T-helper 17 cell (primary cell): ENCODE measurements at regions not wholly inside any gene's neighbourhood (a gene's known extent, or its start where the extent isn't known, plus 50 kb on each side); places are given as distances from the start of the nearest gene placed in this dataset.

Experiments
- ATAC-seq: fragments of 150-1000 bp; cut with Tn5 transposase; 2 replicates; pipeline ENCODE4 v1.10.0; 2021; ENCODE audit warnings: mild to moderate bottlenecking, moderate library complexity
- DNase-seq, 3 donors: peaks; one replicate each; pipeline versions ENCODE4 v3.0.0 to v3.0.0-alpha.2; 2020 to 2021
- H3K9me3 ChIP-seq: one replicate; pipeline ENCODE4 v1.7.0; 2013; ENCODE audit warnings: low read length, mild to moderate bottlenecking; ENCODE audit not compliant: control insufficient read depth, poor library complexity, severe bottlenecking
- H3K27ac Mint-ChIP-seq: one replicate; pipeline ENCODE4 v1.8.0; 2022; ENCODE audit warnings: mild to moderate bottlenecking, moderate library complexity, mixed read lengths
- H3K27me3 Mint-ChIP-seq: one replicate; pipeline ENCODE4 v1.8.0; 2022; ENCODE audit warnings: mixed read lengths
- H3K36me3 Mint-ChIP-seq: one replicate; pipeline ENCODE4 v1.8.0; 2022; ENCODE audit warnings: low read depth, mixed read lengths
- H3K4me1 Mint-ChIP-seq: one replicate; pipeline ENCODE4 v1.8.0; 2022; ENCODE audit warnings: mild to moderate bottlenecking, mixed read lengths
- H3K4me3 Mint-ChIP-seq: one replicate; pipeline ENCODE4 v1.8.0; 2022; ENCODE audit warnings: mild to moderate bottlenecking, moderate library complexity, mixed read lengths

DNA sequence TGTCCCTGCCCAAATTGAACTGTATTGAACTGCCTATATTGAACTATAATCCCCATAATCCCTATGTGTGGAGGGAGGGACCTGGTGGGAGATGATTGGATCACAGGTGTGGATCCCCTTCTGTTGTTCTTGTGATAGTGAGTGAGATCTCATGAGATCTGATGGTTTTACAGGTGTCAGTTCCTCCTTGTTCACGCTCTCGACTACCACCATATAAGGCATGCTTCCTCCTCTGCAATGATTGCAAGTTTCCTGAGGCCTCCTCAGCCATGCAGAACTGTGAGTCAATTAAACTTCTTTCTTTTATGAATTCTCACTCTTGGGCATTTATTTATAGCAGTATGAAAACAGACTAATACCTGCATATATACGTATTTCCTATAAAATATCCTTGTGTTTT is 206.5 kb upstream of the PDGFD start:
- H3K9me3 ChIP-seq: no peaks in the 10 kb centered on the region
- Mint-ChIP-seq H3K36me3 (no peaks in the 10 kb centered on the region), H3K27me3 (peaks cover 12% of the 10 kb centered on the region), H3K4me3 (no peak overlapping the region), H3K27ac (no peak overlapping the region), H3K4me1 (no peaks in the 10 kb centered on the region)
- ATAC-seq (no peak), DNase-seq (no peak)

DNA sequence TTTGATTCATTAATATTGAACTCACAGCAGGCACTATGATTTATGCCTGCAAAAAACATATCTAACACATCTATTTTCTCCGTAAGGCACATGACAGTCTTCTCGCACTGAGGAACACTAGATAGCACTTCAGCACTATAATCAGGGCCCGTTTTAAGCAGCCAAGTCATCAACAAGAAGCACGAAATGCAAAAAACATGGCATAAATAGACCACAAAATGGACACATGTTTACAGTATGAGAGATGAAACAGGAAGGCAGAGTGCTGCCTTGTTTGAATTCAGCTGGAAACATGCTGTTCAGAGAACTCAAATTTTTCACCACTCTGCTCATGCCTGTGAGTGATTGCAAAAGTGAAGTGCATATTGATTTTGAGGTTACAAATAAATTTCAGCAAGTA is 205.8 kb upstream of the PDGFD start:
- no peak overlapping the region for H3K4me3 Mint-ChIP-seq

DNA sequence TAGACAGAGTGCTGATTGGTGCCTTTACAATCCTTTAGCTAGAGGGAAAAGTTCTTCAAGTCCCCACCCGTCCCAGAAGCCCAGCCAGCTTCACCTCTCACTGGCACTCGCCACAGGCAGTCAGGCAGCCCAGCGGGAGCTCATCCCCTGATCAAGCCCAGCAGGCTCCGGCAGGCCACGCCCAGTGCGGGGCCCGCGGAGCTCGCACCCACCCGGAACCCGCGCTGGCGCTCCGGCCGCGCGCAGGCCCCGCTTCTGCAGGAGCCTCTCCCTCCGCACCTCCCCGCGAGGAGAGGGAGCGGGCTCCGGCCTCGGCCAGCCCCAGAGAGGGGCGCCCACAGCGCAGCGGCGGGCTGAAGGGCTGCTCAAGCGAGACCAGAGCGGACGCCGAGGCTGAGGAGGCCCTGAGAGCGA is 202.4 kb upstream of the PDGFD start:
- no peak overlapping the region for H3K4me3 Mint-ChIP-seq
- H3K27me3 Mint-ChIP-seq: peaks cover 16% of the 10 kb centered on the region
- no peaks in the 10 kb centered on the region for H3K36me3 Mint-ChIP-seq
- no peaks in the 10 kb centered on the region for H3K9me3 ChIP-seq
- no peak overlapping the region for H3K27ac Mint-ChIP-seq
- peak in 1 of 3 donors; percentile 8 for DNase-seq
- H3K4me1 Mint-ChIP-seq: no peaks in the 10 kb centered on the region
- ATAC-seq: no peak

More for the DNA sequence above, 205.8 kb upstream of the PDGFD start:
- H3K27me3 Mint-ChIP-seq: peaks cover 17% of the 10 kb centered on the region
- H3K36me3 Mint-ChIP-seq: no peaks in the 10 kb centered on the region
- DNase-seq (no peak), ATAC-seq (no peak)
- no peaks in the 10 kb centered on the region for H3K4me1 Mint-ChIP-seq
- no peaks in the 10 kb centered on the region for H3K9me3 ChIP-seq
- H3K27ac Mint-ChIP-seq: no peak overlapping the region

DNA sequence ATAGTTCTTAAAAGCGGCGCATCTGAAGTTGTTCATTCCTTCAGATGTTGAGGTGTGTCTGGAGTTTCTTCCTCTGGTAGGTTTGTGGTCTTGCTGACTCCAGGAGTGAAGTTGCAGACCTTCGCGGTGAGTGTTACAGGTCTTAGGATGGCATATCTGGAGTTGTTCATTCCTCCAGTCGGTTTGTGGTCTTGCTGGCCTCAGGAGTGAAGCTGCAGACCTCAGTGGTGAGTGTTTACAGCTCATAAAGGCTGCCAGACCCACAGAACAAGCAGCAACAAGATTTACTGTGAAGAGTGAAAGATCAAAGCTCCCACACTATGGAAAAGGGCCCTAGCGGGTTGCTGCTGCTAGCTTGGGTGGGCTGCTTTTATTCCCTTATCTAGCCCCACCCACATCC is 201.7 kb upstream of the PDGFD start:
- Mint-ChIP-seq H3K36me3 (no peaks in the 10 kb centered on the region), H3K27me3 (peaks cover 10% of the 10 kb centered on the region), H3K4me1 (no peaks in the 10 kb centered on the region), H3K27ac (no peak overlapping the region), H3K4me3 (no peak overlapping the region)
- H3K9me3 ChIP-seq: no peaks in the 10 kb centered on the region
- DNase-seq (no peak), ATAC-seq (no peak)

DNA sequence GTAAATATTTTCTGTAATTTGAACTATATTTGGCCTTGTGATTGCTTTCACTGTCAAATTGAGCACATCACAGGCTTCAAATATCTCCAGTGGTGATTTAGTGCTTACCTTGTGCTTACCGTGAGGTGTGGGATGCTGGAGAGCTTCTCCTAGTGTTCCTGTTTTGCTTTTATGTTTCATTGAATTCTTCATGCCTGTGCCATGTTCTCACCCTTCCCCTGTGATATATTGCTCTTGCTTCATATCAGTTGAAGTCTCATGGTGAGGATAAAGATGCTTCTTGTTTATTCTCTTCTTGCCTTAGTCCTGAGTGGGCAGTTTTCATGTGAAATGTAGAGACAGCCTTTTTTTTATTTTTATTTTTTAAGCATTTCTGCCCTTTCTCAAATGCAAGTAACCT is 198.0 kb upstream of the PDGFD start:
- Mint-ChIP-seq H3K36me3 (no peaks in the 10 kb centered on the region), H3K27me3 (peaks cover 6% of the 10 kb centered on the region), H3K27ac (no peak overlapping the region), H3K4me1 (no peaks in the 10 kb centered on the region), H3K4me3 (no peak overlapping the region)
- ATAC-seq: no peak
- DNase-seq: no peak
- H3K9me3 ChIP-seq: no peaks in the 10 kb centered on the region

DNA sequence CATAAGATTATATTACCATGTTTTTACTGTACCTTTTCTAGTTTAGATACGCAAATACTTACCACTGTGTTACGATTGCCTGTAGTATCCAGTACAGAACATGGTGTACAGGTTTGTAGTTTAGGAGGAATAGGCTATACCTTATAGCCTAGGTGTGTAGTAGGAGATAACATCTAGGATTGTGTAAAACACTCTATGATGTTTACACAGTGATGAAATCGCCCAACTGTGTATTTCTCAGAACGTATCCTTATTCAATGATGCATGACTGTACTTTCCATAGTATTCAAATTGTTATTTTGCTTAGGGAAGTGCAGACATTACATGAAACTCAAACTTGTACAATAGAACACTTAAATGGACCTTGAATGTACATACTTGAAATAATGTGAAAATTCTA is 188.1 kb upstream of the PDGFD start:
- Mint-ChIP-seq H3K4me1 (no peaks in the 10 kb centered on the region), H3K36me3 (no peaks in the 10 kb centered on the region), H3K27me3 (no peaks in the 10 kb centered on the region), H3K27ac (no peak overlapping the region), H3K4me3 (no peak overlapping the region)
- no peak for ATAC-seq
- no peak for DNase-seq
- H3K9me3 ChIP-seq: no peaks in the 10 kb centered on the region

DNA sequence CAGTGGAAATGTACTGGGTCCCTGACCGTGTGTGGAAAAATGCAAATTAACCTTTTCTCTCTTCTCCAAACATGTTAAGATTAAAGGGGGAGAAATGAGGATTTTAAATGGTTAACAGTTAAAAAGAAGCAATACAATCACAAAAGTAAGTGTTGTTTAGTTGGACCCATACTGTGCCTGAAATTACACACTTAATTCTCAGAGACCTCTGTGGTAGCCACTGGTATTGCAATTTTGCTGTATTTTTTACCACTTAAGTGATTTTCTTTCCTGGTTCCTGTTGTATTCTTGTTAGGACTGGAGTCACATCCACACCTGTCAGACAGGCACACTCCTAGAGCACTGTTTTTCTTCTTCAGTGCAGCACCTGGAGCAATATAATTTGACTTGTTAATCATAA is 179.6 kb upstream of the PDGFD start:
- ATAC-seq: no peak
- no peak overlapping the region for H3K4me3 Mint-ChIP-seq
- peaks cover 4% of the 10 kb centered on the region for H3K27me3 Mint-ChIP-seq
- DNase-seq: no peak
- no peaks in the 10 kb centered on the region for H3K9me3 ChIP-seq
- H3K36me3 Mint-ChIP-seq: no peaks in the 10 kb centered on the region
- no peak overlapping the region for H3K27ac Mint-ChIP-seq
- no peaks in the 10 kb centered on the region for H3K4me1 Mint-ChIP-seq

DNA sequence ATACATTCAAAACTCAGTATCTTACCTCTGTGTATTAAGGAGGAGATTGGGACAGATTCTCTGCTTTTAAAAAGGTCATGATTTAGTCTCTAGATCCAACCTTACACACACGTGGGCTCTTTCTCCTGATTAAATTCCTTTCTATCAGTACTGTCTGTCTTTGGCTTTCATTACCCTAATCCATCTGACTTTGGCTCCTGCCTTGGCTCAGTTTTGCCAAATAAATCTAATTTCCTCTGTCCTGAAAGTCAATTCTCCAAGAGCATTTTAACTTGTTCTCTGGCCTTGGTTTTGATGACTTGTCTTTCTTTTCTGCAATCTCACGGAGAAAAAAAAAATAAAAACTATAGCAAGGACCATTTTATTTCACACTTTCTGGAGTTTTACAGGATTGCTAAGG is 176.6 kb upstream of the PDGFD start:
- Mint-ChIP-seq H3K27me3 (peaks cover 10% of the 10 kb centered on the region), H3K27ac (no peak overlapping the region), H3K4me1 (no peaks in the 10 kb centered on the region), H3K4me3 (no peak overlapping the region), H3K36me3 (no peaks in the 10 kb centered on the region)
- ATAC-seq: no peak
- DNase-seq: no peak
- no peaks in the 10 kb centered on the region for H3K9me3 ChIP-seq

DNA sequence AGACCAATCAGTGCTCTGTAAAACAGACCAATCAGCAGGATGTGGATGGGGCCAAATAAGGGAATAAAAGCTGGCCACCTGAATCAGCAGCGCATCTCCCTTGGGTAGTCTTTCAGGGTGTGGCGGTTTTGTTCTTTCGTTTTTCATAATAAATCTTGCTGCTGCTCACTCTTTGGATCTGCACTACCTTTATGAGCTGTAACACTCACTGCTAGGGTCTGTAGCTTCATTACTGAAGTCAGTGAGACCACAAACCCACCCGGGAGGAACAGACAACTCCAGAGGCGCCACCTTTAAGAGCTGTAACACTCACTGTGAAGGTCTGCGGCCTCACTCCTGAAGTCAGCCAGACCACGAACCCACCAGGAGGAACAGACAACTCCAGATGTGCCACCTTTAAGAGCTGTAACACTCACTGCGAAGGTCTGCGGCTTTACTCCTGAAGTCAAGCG is 175.5 kb upstream of the PDGFD start:
- no peak for ATAC-seq
- H3K27ac Mint-ChIP-seq: no peak overlapping the region
- no peaks in the 10 kb centered on the region for H3K4me1 Mint-ChIP-seq
- no peak overlapping the region for H3K4me3 Mint-ChIP-seq
- peaks cover 10% of the 10 kb centered on the region for H3K27me3 Mint-ChIP-seq
- no peak for DNase-seq
- H3K36me3 Mint-ChIP-seq: no peaks in the 10 kb centered on the region
- H3K9me3 ChIP-seq: no peaks in the 10 kb centered on the region

DNA sequence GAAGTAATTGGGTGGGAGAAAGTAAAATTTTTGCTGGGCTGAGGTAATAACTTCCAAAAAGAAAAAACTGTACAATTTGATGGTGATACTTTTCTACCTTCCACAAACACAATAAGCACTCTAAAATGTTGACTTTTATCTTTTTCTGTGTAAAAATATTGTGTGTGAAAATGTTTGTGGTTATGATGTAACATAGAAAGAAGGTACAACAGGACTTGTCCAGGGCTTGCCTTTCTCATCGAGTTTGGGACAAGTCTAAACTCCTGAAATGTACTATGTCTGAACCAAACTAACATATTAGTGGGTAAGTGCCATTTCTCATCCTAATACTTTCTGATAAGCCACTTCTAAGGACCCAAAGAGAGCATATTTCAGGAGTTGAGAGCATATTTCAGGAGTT is 174.2 kb upstream of the PDGFD start:
- ATAC-seq: no peak
- Mint-ChIP-seq H3K4me1 (no peaks in the 10 kb centered on the region), H3K27me3 (peaks cover 10% of the 10 kb centered on the region), H3K36me3 (no peaks in the 10 kb centered on the region), H3K27ac (no peak overlapping the region), H3K4me3 (no peak overlapping the region)
- H3K9me3 ChIP-seq: no peaks in the 10 kb centered on the region
- no peak for DNase-seq

DNA sequence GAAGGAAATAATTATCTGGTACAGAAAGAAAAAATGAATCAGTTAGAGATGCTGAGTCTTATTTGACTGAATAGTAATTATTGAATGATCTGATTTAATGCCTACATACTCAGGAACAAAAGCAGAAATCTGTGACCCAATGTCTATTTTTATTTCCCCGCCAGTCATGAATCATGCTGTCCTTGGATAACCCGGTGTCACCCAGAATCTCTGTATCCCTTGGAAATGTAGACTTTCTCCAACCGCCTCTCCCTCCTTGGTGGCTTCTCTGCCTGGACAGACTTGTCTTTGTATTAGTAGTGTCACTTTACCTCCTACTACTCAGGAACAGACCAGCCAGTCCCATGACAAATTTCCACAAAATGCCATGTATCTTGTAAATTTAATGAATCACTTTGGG is 173.3 kb upstream of the PDGFD start:
- peaks cover 10% of the 10 kb centered on the region for H3K27me3 Mint-ChIP-seq
- DNase-seq: no peak
- no peaks in the 10 kb centered on the region for H3K9me3 ChIP-seq
- no peak overlapping the region for H3K4me3 Mint-ChIP-seq
- no peak overlapping the region for H3K27ac Mint-ChIP-seq
- no peaks in the 10 kb centered on the region for H3K4me1 Mint-ChIP-seq
- H3K36me3 Mint-ChIP-seq: no peaks in the 10 kb centered on the region
- ATAC-seq: no peak

DNA sequence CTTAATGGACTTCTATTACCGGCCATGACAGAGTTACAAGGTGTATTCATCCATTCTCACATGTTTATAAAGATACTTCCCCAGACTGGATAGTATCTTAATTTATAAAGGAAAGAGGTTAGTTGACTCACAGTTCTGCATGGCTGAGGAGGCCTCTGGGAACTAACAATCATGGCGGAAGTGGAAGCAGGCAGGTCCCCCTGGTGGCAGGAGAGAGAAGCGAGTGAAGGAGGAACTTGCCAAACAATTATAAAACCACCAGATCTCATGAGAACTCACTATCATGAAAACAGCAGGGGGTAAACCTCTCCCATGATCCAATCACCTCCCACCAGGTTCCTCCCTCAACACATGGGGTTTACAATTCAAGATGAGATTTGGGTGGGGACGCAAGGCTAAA is 170.0 kb upstream of the PDGFD start:
- ATAC-seq (no peak), DNase-seq (no peak)
- no peak overlapping the region for H3K4me3 Mint-ChIP-seq
- no peak overlapping the region for H3K27ac Mint-ChIP-seq
- no peaks in the 10 kb centered on the region for H3K36me3 Mint-ChIP-seq
- peaks cover 5% of the 10 kb centered on the region for H3K27me3 Mint-ChIP-seq
- no peaks in the 10 kb centered on the region for H3K9me3 ChIP-seq
- H3K4me1 Mint-ChIP-seq: no peaks in the 10 kb centered on the region

DNA sequence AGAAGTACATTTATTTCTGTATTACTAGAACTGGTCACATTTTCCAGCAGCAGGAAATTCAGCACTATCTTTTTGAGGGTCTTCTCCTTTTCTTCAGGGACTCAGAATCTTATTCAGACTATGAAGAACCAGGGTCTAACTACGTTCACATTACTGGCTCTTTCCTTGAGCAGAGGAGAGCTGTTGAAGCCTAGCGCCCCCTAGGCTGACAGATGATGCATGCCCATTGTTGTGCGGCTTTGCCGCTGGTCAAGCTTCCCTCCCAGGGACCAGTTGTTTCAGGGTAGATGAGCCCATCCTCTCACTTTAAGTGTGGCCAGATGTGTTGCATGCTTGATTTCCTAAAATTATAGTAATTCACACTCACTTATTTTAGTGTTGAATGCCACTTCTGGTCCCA is 168.2 kb upstream of the PDGFD start:
- Mint-ChIP-seq H3K27ac (no peak overlapping the region), H3K4me3 (no peak overlapping the region), H3K4me1 (no peaks in the 10 kb centered on the region), H3K36me3 (no peaks in the 10 kb centered on the region), H3K27me3 (no peaks in the 10 kb centered on the region)
- H3K9me3 ChIP-seq: no peaks in the 10 kb centered on the region
- ATAC-seq (no peak), DNase-seq (no peak)

DNA sequence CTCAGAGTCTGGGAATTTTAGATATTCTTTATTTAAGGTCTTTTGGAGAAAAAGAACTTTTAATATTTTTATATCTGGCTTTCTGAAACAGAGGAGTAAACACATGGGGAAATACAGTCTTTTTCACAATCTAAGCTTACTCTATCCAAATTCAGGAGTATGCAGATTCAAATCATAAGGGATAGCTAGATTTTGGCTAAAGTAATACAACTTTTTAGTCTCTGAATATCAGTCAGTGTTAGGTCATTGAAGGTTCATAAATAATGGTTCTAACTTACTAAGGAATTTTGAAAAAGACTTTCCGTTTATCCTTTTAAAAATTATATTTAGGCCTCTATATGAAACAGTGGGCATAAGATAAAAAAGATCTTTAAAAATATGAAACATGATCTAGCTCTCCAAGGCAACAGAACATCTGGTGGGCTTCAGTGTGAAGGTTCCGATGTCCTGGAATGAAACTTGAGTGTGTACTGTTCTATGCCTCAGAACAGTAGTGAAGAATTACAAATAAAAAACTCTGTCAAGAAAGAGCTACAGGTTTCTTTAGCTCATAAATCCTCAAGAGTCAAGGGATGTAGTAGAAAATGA is 165.2 kb upstream of the PDGFD start:
- no peak overlapping the region for H3K4me3 Mint-ChIP-seq
- no peak overlapping the region for H3K27ac Mint-ChIP-seq
- no peaks in the 10 kb centered on the region for H3K27me3 Mint-ChIP-seq
- no peaks in the 10 kb centered on the region for H3K9me3 ChIP-seq
- ATAC-seq (no peak), DNase-seq (no peak)
- no peaks in the 10 kb centered on the region for H3K36me3 Mint-ChIP-seq
- no peaks in the 10 kb centered on the region for H3K4me1 Mint-ChIP-seq
